Smooth muscle cell (in vitro differentiated cells): ENCODE measurements at regions not wholly inside any gene's neighbourhood (a gene's known extent, or its start where the extent isn't known, plus 50 kb on each side); places are given as distances from the start of the nearest gene placed in this dataset.

Experiments
- DNase-seq: peaks from one replicate; lab custom pipeline; 2025; ENCODE audit not compliant: unreplicated experiment; lab: John Stamatoyannopoulos, UW
- H2AFZ ChIP-seq: fragments of 200-600 bp; sonication (generic); 2 replicates; pipeline ENCODE4 v1.6.0; 2016; ENCODE audit warnings: antibody characterized with exemption, low read depth, mild to moderate bottlenecking
- H3F3A ChIP-seq: fragments of 200-600 bp; sonication (generic); 2 replicates; pipeline ENCODE4 v1.6.0; 2017; ENCODE audit warnings: antibody characterized with exemption, low read depth
- H3K27ac ChIP-seq: fragments of 200-600 bp; sonication (generic); 2 replicates; pipeline ENCODE4 v1.5.1; 2016; ENCODE audit warnings: low read depth, mild to moderate bottlenecking
- H3K27me3 ChIP-seq: fragments of 200-600 bp; sonication (generic); 2 replicates; pipeline ENCODE4 v1.6.1; 2016; ENCODE audit warnings: low read depth, mild to moderate bottlenecking
- H3K36me3 ChIP-seq: fragments of 200-600 bp; sonication (generic); 2 replicates; pipeline ENCODE4 v1.5.1; 2016; ENCODE audit warnings: low read depth
- H3K4me1 ChIP-seq: fragments of 200-600 bp; sonication (generic); 2 replicates; pipeline ENCODE4 v1.5.1; 2016; ENCODE audit warnings: low read depth
- H3K4me2 ChIP-seq: fragments of 200-600 bp; sonication (generic); 2 replicates; pipeline ENCODE4 v1.6.0; 2016; ENCODE audit warnings: mild to moderate bottlenecking
- H3K4me3 ChIP-seq: fragments of 200-600 bp; sonication (generic); 2 replicates; pipeline ENCODE4 v1.5.1; 2016; ENCODE audit warnings: mild to moderate bottlenecking
- H3K79me2 ChIP-seq: fragments of 200-600 bp; sonication (generic); 2 replicates; pipeline ENCODE4 v1.6.0; 2016; ENCODE audit warnings: low read depth, mild to moderate bottlenecking
- H3K9ac ChIP-seq: fragments of 200-600 bp; sonication (generic); 2 replicates; pipeline ENCODE4 v1.6.0; 2016; ENCODE audit warnings: low read depth
- H3K9me3 ChIP-seq: fragments of 200-600 bp; sonication (generic); replicated peaks from 2 replicates; pipeline ENCODE4 v1.5.1; 2016; ENCODE audit warnings: low read depth
- H4K20me1 ChIP-seq: fragments of 200-600 bp; sonication (generic); 2 replicates; pipeline ENCODE4 v1.6.0; 2016; ENCODE audit warnings: low read depth
- WGBS: methylation state at CpG from one replicate; pipeline ENCODE4 v1.1.7; 2016; ENCODE audit warnings: low lambda C conversion rate; 5-methylcytosine and 5-hydroxymethylcytosine counted together
- TF ChIP-seq, protein P1 (sequence below): fragments of 200-600 bp; sonication (generic); IDR thresholded peaks from 2 replicates; pipeline ENCODE4 v1.5.1; 2017; ENCODE audit warnings: borderline replicate concordance, mild to moderate bottlenecking, antibody characterized with exemption; ENCODE audit not compliant: insufficient read depth, poor library complexity, severe bottlenecking

DNA sequence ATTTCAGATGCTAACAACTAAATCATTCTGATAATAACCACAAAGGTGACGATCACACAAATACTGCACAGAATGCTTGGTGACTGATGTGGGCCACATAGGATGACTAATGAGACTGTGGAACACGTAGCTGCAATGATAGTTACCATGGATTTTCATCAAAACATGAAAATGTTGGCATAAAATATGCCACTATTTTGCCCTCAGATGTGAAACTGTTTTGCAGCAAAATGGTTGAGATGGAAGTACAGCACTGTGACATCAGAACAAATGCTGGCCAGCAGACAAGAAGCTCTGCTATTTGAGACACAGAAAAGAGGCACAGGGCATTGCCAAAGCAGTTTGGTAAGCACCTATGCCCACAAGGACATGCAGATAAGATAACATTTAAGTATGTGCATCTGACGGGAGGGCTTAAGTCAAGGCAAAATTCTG lies 83.8 kb downstream of the NIBAN1 start:
- no peaks in the 10 kb centered on the region for H4K20me1 ChIP-seq
- peak overlapping the region; percentile 61 for H3K27ac ChIP-seq
- no peak overlapping the region for H3K4me3 ChIP-seq
- no peak for DNase-seq
- no peaks in the 10 kb centered on the region for H3F3A ChIP-seq
- TF ChIP-seq, protein P1, sequence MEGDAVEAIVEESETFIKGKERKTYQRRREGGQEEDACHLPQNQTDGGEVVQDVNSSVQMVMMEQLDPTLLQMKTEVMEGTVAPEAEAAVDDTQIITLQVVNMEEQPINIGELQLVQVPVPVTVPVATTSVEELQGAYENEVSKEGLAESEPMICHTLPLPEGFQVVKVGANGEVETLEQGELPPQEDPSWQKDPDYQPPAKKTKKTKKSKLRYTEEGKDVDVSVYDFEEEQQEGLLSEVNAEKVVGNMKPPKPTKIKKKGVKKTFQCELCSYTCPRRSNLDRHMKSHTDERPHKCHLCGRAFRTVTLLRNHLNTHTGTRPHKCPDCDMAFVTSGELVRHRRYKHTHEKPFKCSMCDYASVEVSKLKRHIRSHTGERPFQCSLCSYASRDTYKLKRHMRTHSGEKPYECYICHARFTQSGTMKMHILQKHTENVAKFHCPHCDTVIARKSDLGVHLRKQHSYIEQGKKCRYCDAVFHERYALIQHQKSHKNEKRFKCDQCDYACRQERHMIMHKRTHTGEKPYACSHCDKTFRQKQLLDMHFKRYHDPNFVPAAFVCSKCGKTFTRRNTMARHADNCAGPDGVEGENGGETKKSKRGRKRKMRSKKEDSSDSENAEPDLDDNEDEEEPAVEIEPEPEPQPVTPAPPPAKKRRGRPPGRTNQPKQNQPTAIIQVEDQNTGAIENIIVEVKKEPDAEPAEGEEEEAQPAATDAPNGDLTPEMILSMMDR: no peak
- peaks cover 3% of the 10 kb centered on the region for H3K4me1 ChIP-seq
- H3K9me3 ChIP-seq: no peaks in the 10 kb centered on the region
- no peak overlapping the region for H3K4me2 ChIP-seq
- peak overlapping the region; percentile 39 for H3K9ac ChIP-seq
- no peaks in the 10 kb centered on the region for H3K36me3 ChIP-seq
- no peaks in the 10 kb centered on the region for H3K79me2 ChIP-seq
- H3K27me3 ChIP-seq: no peaks in the 10 kb centered on the region
- WGBS: 39% methylated on average over 3 of the region's 3 CpGs
- H2AFZ ChIP-seq: no peak overlapping the region

DNA sequence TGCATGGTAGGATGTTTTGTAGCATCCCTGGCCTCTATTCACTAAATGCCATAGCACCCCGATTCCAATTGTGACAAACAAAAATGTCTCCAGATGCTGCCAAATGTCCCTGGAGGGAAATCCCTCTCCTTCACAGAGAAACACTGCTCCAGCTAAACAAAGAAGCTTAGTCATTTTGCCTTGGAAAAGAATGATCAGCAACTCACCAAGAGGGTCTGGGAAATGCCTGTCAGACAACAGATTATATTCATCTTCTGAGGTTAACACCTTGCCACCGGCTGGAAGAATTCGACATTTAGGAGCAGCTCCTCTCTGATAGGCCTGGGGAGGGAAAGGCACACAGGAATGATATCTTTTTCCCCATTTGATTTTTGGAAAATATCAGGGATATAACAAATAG lies 84.4 kb downstream of the NIBAN1 start:
- Histone ChIP-seq H3K4me1 (peaks cover 3% of the 10 kb centered on the region), H3K36me3 (no peaks in the 10 kb centered on the region), H3K79me2 (no peaks in the 10 kb centered on the region), H2AFZ (no peak overlapping the region), H3K4me2 (no peak overlapping the region), H3F3A (no peaks in the 10 kb centered on the region), H4K20me1 (no peaks in the 10 kb centered on the region), H3K9me3 (no peaks in the 10 kb centered on the region), H3K27ac (peak overlapping the region; percentile 61), H3K4me3 (no peak overlapping the region), H3K27me3 (no peaks in the 10 kb centered on the region), H3K9ac (peak overlapping the region; percentile 39)
- 37% methylated on average over 3 of the region's 3 CpGs for WGBS
- TF ChIP-seq, protein P1: no peak
- no peak for DNase-seq

DNA sequence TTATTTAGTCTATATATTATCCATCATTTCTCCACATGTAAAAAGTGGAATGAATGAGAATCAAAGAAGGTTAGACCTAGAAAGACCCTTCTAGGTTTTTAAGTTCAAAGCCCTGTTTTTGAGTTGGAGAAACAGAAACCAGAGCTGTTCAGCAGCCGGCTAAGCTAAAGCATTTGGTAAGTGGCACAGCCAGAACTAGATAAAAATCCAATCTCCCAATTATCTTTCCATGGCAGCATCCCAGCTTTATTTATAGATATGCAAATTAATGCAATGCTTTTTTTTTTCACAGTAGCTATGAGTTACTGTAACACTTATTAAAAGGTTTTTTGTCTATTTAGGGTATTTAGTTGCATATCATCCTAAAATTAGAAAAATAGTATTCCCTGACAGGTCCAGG lies 85.1 kb downstream of the NIBAN1 start:
- Histone ChIP-seq H3K27me3 (no peaks in the 10 kb centered on the region), H3K36me3 (no peaks in the 10 kb centered on the region), H3K79me2 (no peaks in the 10 kb centered on the region), H4K20me1 (no peaks in the 10 kb centered on the region), H3K4me1 (peaks cover 3% of the 10 kb centered on the region), H3K27ac (peak overlapping the region; percentile 50), H3K9me3 (no peaks in the 10 kb centered on the region), H3K4me3 (no peak overlapping the region), H3K9ac (peak overlapping the region; percentile 39), H2AFZ (no peak overlapping the region), H3F3A (no peaks in the 10 kb centered on the region), H3K4me2 (peak overlapping the region; percentile 37)
- TF ChIP-seq, protein P1: no peak
- WGBS: 24% methylated on average over 1 of the region's 1 CpG
- DNase-seq: no peak

GRCh38 chr1:184888505-184888904 lies 85.8 kb downstream of the NIBAN1 start:
- Histone ChIP-seq H3K36me3 (no peaks in the 10 kb centered on the region), H3F3A (no peaks in the 10 kb centered on the region), H3K27me3 (no peaks in the 10 kb centered on the region), H3K9ac (no peak overlapping the region), H3K4me2 (peak overlapping the region; percentile 37), H3K9me3 (no peaks in the 10 kb centered on the region), H3K4me3 (no peak overlapping the region), H3K27ac (peak overlapping the region; percentile 50), H3K4me1 (peaks cover 3% of the 10 kb centered on the region), H3K79me2 (no peaks in the 10 kb centered on the region), H4K20me1 (no peaks in the 10 kb centered on the region), H2AFZ (no peak overlapping the region)
- no peak for DNase-seq
- TF ChIP-seq, protein P1: no peak
